HEK293 (cell line): ENCODE measurements at regions not wholly inside any gene's neighbourhood (a gene's known extent, or its start where the extent isn't known, plus 50 kb on each side); places are given as distances from the start of the nearest gene placed in this dataset.

Experiments
- CTCF ChIP-seq: fragments of 450-650 bp; formaldehyde crosslinking; IDR thresholded peaks from 2 replicates; pipeline ENCODE4 v1.5.1; 2016; ENCODE audit warnings: missing biosample characterization, missing genetic modification characterization
- EGR2 ChIP-seq: fragments of 450-650 bp; formaldehyde crosslinking; IDR thresholded peaks from 2 replicates; pipeline ENCODE4 v1.5.1; 2016; ENCODE audit warnings: low read depth, missing biosample characterization, missing genetic modification characterization
- MZF1 ChIP-seq: fragments of 450-650 bp; formaldehyde crosslinking; IDR thresholded peaks from 2 replicates; pipeline ENCODE4 v1.5.1; 2017; ENCODE audit warnings: missing biosample characterization, missing genetic modification characterization, borderline replicate concordance
- REST ChIP-seq: fragments of 450-650 bp; formaldehyde crosslinking; IDR thresholded peaks from 2 replicates; pipeline ENCODE4 v1.5.1; 2016; ENCODE audit warnings: missing biosample characterization, missing genetic modification characterization
- ZBTB17 ChIP-seq: fragments of 450-650 bp; formaldehyde crosslinking; IDR thresholded peaks from 2 replicates; pipeline ENCODE4 v1.5.1; 2016; ENCODE audit warnings: missing biosample characterization, missing genetic modification characterization
- ZBTB48 ChIP-seq: fragments of 450-650 bp; formaldehyde crosslinking; IDR thresholded peaks from 2 replicates; pipeline ENCODE4 v1.5.1; 2016; ENCODE audit warnings: missing biosample characterization, missing genetic modification characterization
- ZBTB8A ChIP-seq: fragments of 450-650 bp; formaldehyde crosslinking; IDR thresholded peaks from 2 replicates; pipeline ENCODE4 v1.5.1; 2016; ENCODE audit warnings: missing biosample characterization, missing genetic modification characterization
- ZNF302 ChIP-seq: fragments of 450-650 bp; formaldehyde crosslinking; IDR thresholded peaks from 2 replicates; pipeline ENCODE4 v1.5.1; 2016; ENCODE audit warnings: missing biosample characterization, missing genetic modification characterization, low read depth
- ZNF558 ChIP-seq: fragments of 450-650 bp; formaldehyde crosslinking; IDR thresholded peaks from 2 replicates; pipeline ENCODE4 v1.5.1; 2016; ENCODE audit warnings: missing biosample characterization, missing genetic modification characterization
- ZNF621 ChIP-seq: fragments of 450-650 bp; formaldehyde crosslinking; IDR thresholded peaks from 2 replicates; pipeline ENCODE4 v1.5.1; 2017; ENCODE audit warnings: missing biosample characterization, missing genetic modification characterization
- ZNF777 ChIP-seq: fragments of 450-650 bp; formaldehyde crosslinking; IDR thresholded peaks from 2 replicates; pipeline ENCODE4 v1.5.1; 2017; ENCODE audit warnings: missing biosample characterization, missing genetic modification characterization, borderline replicate concordance
- TF ChIP-seq, protein P1 (sequence below): fragments of 450-650 bp; formaldehyde crosslinking; IDR thresholded peaks from 2 replicates; pipeline ENCODE4 v1.5.1; 2016; ENCODE audit warnings: missing biosample characterization, missing genetic modification characterization

- no peak for TF ChIP-seq CTCF (tag by site-specific recombination)
- no peak for TF ChIP-seq EGR2 (tag by site-specific recombination)
- TF ChIP-seq MZF1 (tag by site-specific recombination) = no peak
- TF ChIP-seq ZNF558 (tag by site-specific recombination) = no peak
- TF ChIP-seq ZNF777 (tag by site-specific recombination) = no peak
- no peak for TF ChIP-seq ZNF621 (tag by site-specific recombination)
- no peak for TF ChIP-seq ZBTB17
- TF ChIP-seq ZBTB8A = no peak
- TF ChIP-seq, protein P1, sequence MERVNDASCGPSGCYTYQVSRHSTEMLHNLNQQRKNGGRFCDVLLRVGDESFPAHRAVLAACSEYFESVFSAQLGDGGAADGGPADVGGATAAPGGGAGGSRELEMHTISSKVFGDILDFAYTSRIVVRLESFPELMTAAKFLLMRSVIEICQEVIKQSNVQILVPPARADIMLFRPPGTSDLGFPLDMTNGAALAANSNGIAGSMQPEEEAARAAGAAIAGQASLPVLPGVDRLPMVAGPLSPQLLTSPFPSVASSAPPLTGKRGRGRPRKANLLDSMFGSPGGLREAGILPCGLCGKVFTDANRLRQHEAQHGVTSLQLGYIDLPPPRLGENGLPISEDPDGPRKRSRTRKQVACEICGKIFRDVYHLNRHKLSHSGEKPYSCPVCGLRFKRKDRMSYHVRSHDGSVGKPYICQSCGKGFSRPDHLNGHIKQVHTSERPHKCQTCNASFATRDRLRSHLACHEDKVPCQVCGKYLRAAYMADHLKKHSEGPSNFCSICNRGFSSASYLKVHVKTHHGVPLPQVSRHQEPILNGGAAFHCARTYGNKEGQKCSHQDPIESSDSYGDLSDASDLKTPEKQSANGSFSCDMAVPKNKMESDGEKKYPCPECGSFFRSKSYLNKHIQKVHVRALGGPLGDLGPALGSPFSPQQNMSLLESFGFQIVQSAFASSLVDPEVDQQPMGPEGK (tag by site-specific recombination) = no peak
- no peak for TF ChIP-seq ZBTB48 (tag by site-specific recombination)
- TF ChIP-seq ZNF302 (tag by site-specific recombination) = no peak
- no peak for TF ChIP-seq REST (tag by site-specific recombination)
Observed at GRCh38 chr3:81823882-81824395, 62.5 kb upstream of the GBE1 start.
